Lower lobe of right lung (tissue), 2 donors: ENCODE measurements at regions not wholly inside any gene's neighbourhood (a gene's known extent, or its start where the extent isn't known, plus 50 kb on each side); places are given as distances from the start of the nearest gene placed in this dataset.
"Not testable (repeated sequence)": the region's sequence is repeated elsewhere in the genome, so short reads cannot be mapped to it uniquely, and the experiment has no call there.

Source experiments
- ATAC-seq, 2 donors: fragments of 200-7000 bp; cut with Tn5 transposase; one replicate each; pipeline ENCODE4 v1.9.1; 2020 to 2022; ENCODE audit warnings: mild to moderate bottlenecking in 2 of 2, moderate library complexity in 2 of 2
- DNase-seq: peaks from one replicate; pipeline ENCODE4 v3.0.0-alpha.2; 2020
- H3K27ac ChIP-seq: fragments of 200-600 bp; one replicate; pipeline ENCODE4 v1.8.0; 2022
- H3K27me3 ChIP-seq: fragments of 200-600 bp; one replicate; pipeline ENCODE4 v1.8.0; 2022; ENCODE audit warnings: low read depth
- H3K36me3 ChIP-seq: fragments of 200-600 bp; one replicate; pipeline ENCODE4 v1.8.0; 2022; ENCODE audit warnings: mild to moderate bottlenecking
- H3K4me1 ChIP-seq: fragments of 200-600 bp; one replicate; pipeline ENCODE4 v1.8.0; 2022
- H3K4me3 ChIP-seq: fragments of 200-600 bp; one replicate; pipeline ENCODE4 v1.8.0; 2022; ENCODE audit warnings: mild to moderate bottlenecking
- H3K9me3 ChIP-seq: fragments of 200-600 bp; one replicate; pipeline ENCODE4 v1.8.0; 2022
- CTCF ChIP-seq: fragments of 200-600 bp; IDR thresholded peaks from one replicate; pipeline ENCODE4 v1.8.0; 2022; ENCODE audit warnings: antibody characterized with exemption, mild to moderate bottlenecking
- intact Hi-C: fragments of 100-400 bp; cut with DNase I; formaldehyde crosslinking; loops from one replicate; pipeline ENCODE4 v1.11.0; 2022
- donor health status: DM: no; HTN: yes; CAD: no; lungs with severe emphysema.

DNA sequence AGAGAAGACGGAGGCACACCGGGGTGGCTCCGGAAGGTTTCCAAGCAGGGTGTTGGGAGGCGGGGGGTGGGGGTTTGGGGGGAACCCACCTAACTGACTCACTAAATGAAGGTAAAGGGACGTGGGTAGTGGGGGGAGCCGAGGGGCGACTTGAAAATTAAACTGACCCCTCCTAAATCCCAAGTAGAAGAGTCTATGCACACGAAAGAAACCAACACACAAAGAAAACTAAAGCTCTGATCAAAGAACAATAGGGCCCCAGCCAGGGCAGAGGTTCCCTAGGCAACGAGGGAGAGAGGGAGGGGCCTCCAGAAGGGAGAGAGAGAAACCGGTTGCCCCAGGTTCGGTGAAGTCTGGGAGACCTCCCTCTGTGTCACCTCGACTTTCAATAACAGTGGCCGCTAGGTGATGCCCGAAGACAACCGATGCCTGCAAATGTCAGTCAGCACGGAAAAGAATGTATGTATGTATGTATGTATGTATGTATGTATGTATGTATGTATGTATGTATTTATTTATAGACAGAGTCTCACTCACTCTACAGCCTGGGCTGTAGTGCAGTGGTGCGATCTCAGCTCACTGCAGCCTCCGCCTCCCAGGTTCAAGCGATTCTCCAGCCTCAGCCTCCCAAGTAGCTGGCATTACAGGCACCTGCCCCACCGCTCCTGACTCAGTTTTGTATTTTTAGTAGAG lies 106.7 kb upstream of the ANKRD30BL start:
- H3K4me1 ChIP-seq, H3K27ac ChIP-seq, H3K36me3 ChIP-seq, intact Hi-C loops, H3K9me3 ChIP-seq: not testable (repeated sequence)
- ATAC-seq = peak in 1 of 2 donors; percentile 29
- Histone ChIP-seq H3K27me3 (peaks cover 12% of the 10 kb centered on the region), H3K4me3 (peak overlapping the region; percentile 29)
- TF ChIP-seq CTCF = peak; percentile 57
- peak; percentile 82 for DNase-seq

DNA sequence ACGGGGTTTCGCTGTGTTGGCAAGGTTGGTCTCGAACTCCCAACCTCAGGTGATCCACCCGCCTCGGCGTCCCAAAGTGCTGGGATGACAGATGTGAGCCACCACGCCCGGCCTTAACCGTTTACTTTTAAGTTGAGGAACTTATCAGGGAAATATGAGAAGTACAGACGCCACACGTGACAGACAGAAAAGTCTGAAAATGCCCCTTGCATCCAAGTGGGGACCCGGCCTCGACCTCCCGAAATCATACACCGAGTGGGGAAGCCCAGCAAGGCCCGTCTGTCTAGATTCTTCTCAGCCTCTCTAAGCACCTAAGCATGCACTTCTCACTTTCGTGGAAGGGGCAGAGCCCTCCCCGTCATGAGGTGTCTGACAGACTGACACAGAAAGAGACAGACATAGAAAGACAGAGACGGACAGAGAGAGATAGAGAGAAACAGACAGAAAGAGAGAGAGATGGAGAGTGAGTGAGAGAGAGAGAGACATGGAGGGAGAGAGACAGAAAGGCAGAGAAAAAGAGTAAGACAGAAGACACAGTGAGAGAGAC lies 107.3 kb upstream of the ANKRD30BL start:
- TF ChIP-seq CTCF = no peak
- Histone ChIP-seq H3K4me3 (no peak overlapping the region), H3K9me3 (no peaks in the 10 kb centered on the region), H3K27me3 (peaks cover 12% of the 10 kb centered on the region), H3K27ac (no peak overlapping the region), H3K4me1 (peaks cover 5% of the 10 kb centered on the region), H3K36me3 (no peaks in the 10 kb centered on the region)
- no peak for DNase-seq
- no peak for ATAC-seq
- intact Hi-C loops = no loop called here

DNA sequence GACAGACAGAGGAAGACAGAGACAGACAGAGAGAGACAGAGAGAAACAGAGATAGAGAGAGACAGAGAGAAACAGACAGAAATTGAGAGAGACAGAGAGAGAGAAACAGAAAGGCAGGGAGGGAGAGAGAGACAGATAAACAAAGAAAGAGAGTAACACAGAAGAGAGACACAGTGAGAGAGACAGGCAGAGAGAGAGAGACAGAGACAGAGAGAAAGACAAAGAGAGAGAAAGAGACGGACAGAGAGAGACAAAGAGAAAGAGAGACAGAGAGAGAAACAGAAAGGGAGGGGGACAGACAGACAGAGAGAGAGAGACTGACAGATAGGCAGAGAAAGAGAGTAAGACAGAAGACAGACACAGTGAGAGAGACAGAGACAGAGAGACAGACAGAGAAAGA lies 108.5 kb upstream of the ANKRD30BL start:
- no peak overlapping the region for H3K27ac ChIP-seq
- H3K27me3 ChIP-seq = peaks cover 12% of the 10 kb centered on the region
- no peaks in the 10 kb centered on the region for H3K36me3 ChIP-seq
- no peak for DNase-seq
- no peak for ATAC-seq
- peaks cover 5% of the 10 kb centered on the region for H3K4me1 ChIP-seq
- TF ChIP-seq CTCF = no peak
- H3K9me3 ChIP-seq = no peaks in the 10 kb centered on the region
- no peak overlapping the region for H3K4me3 ChIP-seq
- intact Hi-C loops = no loop called here

- DNase-seq (no peak), ATAC-seq (no peak)
- Histone ChIP-seq H3K4me1 (peaks cover 5% of the 10 kb centered on the region), H3K36me3 (no peaks in the 10 kb centered on the region), H3K4me3 (no peak overlapping the region), H3K27ac (no peak overlapping the region), H3K9me3 (no peaks in the 10 kb centered on the region), H3K27me3 (peaks cover 12% of the 10 kb centered on the region)
- intact Hi-C loops = no loop called here
- TF ChIP-seq CTCF = no peak
These were observed 109.3 kb upstream of the ANKRD30BL start for GRCh38 chr2:132270981-132271546.

DNA sequence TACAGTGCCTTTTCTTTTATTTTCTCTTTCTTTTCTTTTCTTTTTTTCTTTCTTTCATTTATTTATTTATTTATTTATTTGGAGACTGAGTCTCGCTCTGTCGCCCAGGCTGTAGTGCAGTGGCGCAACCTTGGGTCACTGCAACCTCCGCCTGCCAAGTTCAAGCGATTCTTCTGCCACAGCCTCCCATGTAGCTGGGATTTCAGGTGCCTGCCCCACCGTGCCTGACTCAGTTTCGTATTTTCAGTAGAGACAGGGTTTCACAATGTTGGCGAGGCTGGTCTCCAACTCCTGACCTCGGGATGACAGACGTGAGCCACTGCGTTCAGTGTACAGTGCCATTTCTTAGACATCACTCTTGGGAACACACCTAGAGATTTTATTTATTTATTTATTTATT lies 110.0 kb upstream of the ANKRD30BL start:
- intact Hi-C loops, DNase-seq, ATAC-seq, H3K27ac ChIP-seq, H3K4me3 ChIP-seq, H3K36me3 ChIP-seq, H3K9me3 ChIP-seq, H3K4me1 ChIP-seq: not testable (repeated sequence)
- H3K27me3 ChIP-seq = peaks cover 12% of the 10 kb centered on the region

DNA sequence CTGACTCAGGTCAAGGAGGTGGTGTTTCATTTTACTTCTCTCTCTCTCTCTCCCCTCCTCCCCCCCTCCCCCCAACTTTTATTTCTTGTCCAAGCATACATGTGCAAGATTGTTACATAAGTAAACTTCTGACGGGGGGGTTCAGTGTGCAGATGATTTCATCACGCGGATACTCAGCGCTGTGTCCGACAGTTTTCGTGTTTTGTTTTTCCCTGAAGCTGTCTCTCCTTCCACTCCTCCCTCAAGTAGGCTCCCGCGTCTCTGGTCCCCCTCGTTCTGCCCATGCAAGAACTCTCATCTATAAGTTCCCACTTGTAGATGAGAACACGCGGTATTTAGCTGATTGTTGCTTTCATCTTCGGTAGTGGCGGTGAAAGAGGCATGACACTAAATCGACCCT lies 111.0 kb upstream of the ANKRD30BL start:
- Histone ChIP-seq H3K27ac (no peak overlapping the region), H3K4me1 (no peaks in the 10 kb centered on the region), H3K36me3 (no peaks in the 10 kb centered on the region), H3K4me3 (no peak overlapping the region), H3K27me3 (peaks cover 12% of the 10 kb centered on the region), H3K9me3 (no peaks in the 10 kb centered on the region)
- intact Hi-C loops = no loop called here
- DNase-seq = no peak
- no peak for ATAC-seq
- no peak for TF ChIP-seq CTCF

DNA sequence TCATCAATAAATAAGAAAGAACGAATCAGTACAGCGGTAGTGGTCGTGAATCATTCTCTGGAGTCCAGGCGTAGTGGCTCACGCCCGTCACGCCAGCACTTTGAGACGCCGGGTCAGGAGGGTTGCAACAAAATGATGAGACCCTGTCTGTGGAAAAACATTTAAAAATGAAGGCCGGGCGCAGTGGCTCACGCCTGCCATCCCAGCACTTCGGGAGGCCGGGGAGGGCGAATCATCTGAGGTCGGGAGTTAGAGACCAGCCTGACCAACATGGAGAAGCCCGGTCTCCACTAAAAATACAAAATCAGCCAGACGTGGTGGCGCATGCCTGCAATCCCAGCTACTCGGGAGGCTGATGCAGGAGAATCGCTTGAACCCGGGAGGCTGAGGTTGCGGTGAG lies 111.8 kb upstream of the ANKRD30BL start:
- H3K27ac ChIP-seq, H3K27me3 ChIP-seq, intact Hi-C loops, H3K4me1 ChIP-seq, DNase-seq, ATAC-seq, H3K36me3 ChIP-seq, H3K4me3 ChIP-seq, H3K9me3 ChIP-seq: not testable (repeated sequence)
